NCI-H460 (cell line): ENCODE measurements at regions not wholly inside any gene's neighbourhood (a gene's known extent, or its start where the extent isn't known, plus 50 kb on each side); places are given as distances from the start of the nearest gene placed in this dataset.

Experiments used
- DNase-seq: peaks from one replicate; pipeline ENCODE4 v3.0.0-alpha.2; 2016; ENCODE audit warnings: low read depth; ENCODE audit errors: extremely low read depth

GRCh38 chr16:51565184-51565583 is 414.1 kb upstream of the SALL1 start:
- DNase-seq, result no peak

- DNase-seq, result no peak
Measured at GRCh38 chr16:51562891-51563290, 411.8 kb upstream of the SALL1 start.

GRCh38 chr16:51559901-51560300 is 408.8 kb upstream of the SALL1 start:
- DNase-seq, result no peak

GRCh38 chr16:51557670-51558069 is 406.6 kb upstream of the SALL1 start:
- no peak for DNase-seq

DNA sequence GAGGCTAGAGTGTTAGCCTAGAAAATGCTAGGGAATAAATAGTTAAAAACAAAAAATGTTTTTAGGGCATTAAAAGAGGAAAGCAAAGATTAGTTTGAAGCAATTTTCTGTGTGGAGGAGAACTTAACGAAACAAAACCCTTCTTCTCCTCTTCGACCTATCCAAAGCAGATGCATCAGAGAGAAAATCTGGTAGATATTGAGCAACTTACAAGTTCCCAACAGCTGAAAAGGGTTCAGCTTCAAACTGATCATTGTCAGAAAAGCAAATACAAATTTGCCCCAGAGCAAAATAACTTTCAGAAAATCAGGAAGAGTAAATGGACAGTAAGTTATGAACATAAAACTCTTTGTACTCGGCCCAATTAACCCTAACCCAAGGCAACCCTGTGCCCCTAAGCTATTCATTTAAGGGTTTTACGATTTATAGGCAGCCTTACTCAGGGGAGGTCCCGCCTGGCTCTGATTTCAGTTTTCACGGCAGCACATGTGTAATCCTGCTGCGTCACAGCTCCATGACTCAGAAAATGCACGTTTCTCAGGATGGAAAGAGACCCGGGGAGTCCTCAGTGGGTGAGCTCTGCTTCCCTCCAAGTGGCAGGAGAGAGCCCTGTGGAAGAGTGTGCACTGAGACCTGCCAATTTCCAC is 405.7 kb upstream of the SALL1 start:
- DNase-seq, result peak; percentile 50

DNA sequence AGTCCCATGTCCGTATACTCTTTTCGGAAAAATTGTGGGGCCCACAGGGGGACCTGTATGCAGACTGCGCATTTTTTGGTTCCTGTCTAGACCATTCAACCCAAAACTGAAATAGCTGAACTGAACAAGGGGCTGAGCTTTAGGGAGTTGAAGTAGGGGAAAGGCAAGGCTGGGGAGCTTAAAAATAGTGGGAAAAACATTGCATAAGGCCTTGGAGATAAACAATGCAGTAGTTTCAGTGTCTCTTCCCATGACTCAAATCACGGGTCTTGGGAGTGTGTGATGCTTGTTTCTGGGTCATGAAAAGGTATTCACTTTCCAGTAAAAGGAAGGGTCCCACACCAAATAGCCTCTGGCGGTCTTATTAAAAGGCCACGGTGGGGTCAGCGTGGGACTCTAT is 402.8 kb upstream of the SALL1 start:
- no peak for DNase-seq

DNA sequence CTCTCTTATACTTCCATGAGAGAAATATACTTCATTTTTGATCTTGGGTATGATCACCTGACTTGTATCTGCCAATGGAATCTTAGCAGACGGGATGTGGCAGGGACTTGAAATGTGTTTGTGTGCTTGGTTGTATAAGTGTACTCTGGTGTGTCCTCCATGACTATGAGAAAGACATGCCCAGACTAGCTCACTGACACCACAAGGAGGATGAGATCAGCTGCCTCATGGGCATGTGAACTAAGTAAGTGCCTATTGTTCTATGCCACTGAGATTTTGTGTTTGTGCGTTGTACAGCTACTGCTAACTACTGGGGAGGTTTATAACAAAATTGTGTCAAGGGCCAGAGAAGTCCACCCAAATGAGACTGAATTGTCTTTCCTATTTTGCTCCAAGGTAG is 402.2 kb upstream of the SALL1 start:
- DNase-seq, result no peak

- no peak for DNase-seq
Measured at GRCh38 chr16:51550800-51551347, 399.8 kb upstream of the SALL1 start.

GRCh38 chr16:51549836-51550235 is 398.8 kb upstream of the SALL1 start:
- DNase-seq, result no peak

DNA sequence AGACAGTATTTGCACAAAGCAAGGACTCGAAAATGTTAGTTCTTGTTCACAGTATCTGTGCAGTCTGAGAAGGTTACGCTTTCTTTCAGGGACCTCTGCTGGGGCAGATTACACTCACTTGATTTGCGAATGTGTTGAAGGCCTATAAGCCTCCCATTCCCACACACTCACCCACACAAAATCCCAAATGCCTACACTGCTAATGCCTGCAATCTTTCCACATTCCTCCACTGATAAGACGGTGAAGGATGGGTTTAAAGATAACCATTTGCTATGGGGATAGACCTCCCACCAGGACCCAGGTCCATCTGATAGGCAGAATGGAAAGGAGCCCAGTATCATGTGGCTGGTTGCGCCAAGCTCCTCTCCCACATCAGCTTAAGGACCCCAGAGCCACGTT is 394.9 kb upstream of the SALL1 start:
- DNase-seq, result no peak

GRCh38 chr16:51544851-51545467 is 393.9 kb upstream of the SALL1 start:
- no peak for DNase-seq

DNA sequence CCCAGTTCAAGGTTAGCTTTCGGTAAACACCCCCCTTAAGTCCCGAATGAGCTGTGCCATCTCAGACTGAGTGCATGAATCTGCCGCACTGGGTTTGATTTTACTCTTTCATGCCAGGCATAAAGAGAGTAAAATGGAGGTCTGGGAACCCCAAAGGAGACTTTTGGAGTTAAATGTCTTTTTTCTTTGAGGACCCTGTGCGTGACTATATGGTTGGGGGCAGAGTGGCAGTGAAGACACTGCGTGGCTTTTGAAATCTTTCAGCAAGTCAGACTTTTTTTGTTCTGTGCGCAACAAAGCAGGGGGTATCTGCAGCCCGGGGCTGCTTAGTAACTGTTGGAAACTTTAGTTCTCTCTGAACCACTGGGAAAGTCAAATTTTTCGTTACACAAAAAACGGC is 392.9 kb upstream of the SALL1 start:
- no peak for DNase-seq

- no peak for DNase-seq
Measured at GRCh38 chr16:51542981-51543815, 392.1 kb upstream of the SALL1 start.

DNA sequence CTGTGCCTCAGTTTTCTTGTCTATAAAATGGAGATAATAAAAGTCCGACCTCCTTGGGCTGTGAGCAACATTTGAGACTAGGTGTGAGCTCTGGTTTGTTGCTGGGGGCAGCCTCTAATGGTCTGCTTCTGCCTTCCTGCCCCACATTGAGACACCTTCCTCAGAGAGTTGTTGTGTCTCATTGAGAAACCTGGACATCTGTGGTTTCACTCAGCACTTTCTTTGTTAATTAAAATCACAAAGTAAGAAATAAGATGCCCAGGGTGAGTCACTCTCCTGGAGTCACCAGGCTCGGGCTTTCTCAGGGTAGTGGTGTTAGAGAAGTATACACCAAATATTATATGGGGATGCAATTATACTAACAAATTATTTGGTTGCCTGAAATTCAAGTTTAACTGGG is 389.2 kb upstream of the SALL1 start:
- DNase-seq, result no peak

GRCh38 chr16:51538707-51539498 is 387.8 kb upstream of the SALL1 start:
- DNase-seq, result no peak

GRCh38 chr16:51535591-51535990 is 384.5 kb upstream of the SALL1 start:
- no peak for DNase-seq

DNA sequence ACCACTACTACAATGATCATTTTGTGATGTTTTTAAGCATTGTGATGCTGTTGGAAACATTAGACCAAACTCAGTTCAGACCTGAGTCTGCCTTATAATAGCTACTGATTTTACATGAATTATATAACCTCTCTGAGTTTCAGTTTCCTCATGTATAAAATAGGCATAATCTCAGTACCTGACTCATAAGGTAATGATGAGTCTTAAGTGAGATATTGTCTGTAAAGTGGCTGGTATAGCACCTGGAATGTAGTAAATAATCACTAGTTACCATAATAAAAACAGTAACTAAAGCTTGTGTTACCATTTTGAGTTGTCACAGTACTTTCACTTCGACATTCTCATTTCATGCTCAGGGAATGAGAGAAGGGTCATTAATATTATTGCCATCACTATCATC is 381.5 kb upstream of the SALL1 start:
- no peak for DNase-seq

GRCh38 chr16:51531271-51531670 is 380.2 kb upstream of the SALL1 start:
- DNase-seq, result no peak

GRCh38 chr16:51527349-51527748 is 376.3 kb upstream of the SALL1 start:
- DNase-seq, result no peak

- DNase-seq, result no peak
Measured at GRCh38 chr16:51526621-51527020, 375.6 kb upstream of the SALL1 start.
